NCI-H2196 (cell line): ENCODE measurements at regions not wholly inside any gene's neighbourhood (a gene's known extent, or its start where the extent isn't known, plus 50 kb on each side); places are given as distances from the start of the nearest gene placed in this dataset.
"Not testable (repeated sequence)": the region's sequence is repeated elsewhere in the genome, so short reads cannot be mapped to it uniquely, and the experiment has no call there.

Source experiments
- DNase-seq: peaks from one replicate; lab custom pipeline; 2025; ENCODE audit not compliant: unreplicated experiment; lab: John Stamatoyannopoulos, UW

GRCh38 chr4:52371841-52372240, 287.3 kb downstream of the USP46 start:
- DNase-seq, result no peak

GRCh38 chr4:52372269-52372668, 286.8 kb downstream of the USP46 start:
- DNase-seq, result no peak

GRCh38 chr4:52372747-52373146, 286.4 kb downstream of the USP46 start:
- DNase-seq, result no peak

- DNase-seq, result no peak
Measured at GRCh38 chr4:52373650-52374049, 285.5 kb downstream of the USP46 start.

- DNase-seq, result no peak
Measured at GRCh38 chr4:52374877-52375276, 284.2 kb downstream of the USP46 start.

- DNase-seq, result peak; percentile 46
Measured at GRCh38 chr4:52376132-52376704, 282.9 kb downstream of the USP46 start.

GRCh38 chr4:52377563-52377962, 281.5 kb downstream of the USP46 start:
- no peak for DNase-seq

GRCh38 chr4:52407545-52407944, 251.6 kb downstream of the USP46 start:
- DNase-seq, result no peak

GRCh38 chr4:52408032-52408431, 251.1 kb downstream of the USP46 start:
- no peak for DNase-seq

GRCh38 chr4:52408471-52408870, 250.6 kb downstream of the USP46 start:
- DNase-seq, result no peak

- not testable (repeated sequence) for DNase-seq
Measured at GRCh38 chr4:52409766-52410165, 249.3 kb downstream of the USP46 start.

- no peak for DNase-seq
Measured at GRCh38 chr4:52410971-52411370, 248.1 kb downstream of the USP46 start.

GRCh38 chr4:52420330-52420729, 238.8 kb downstream of the USP46 start:
- DNase-seq, result no peak

- DNase-seq, result no peak
Measured at GRCh38 chr4:52421811-52422213, 237.3 kb downstream of the USP46 start.

- DNase-seq, result no peak
Measured at GRCh38 chr4:52423967-52424366, 235.1 kb downstream of the USP46 start.

- DNase-seq, result no peak
Measured at GRCh38 chr4:52425751-52426326, 233.3 kb downstream of the USP46 start.

GRCh38 chr4:52431410-52431809, 227.7 kb downstream of the USP46 start:
- no peak for DNase-seq

GRCh38 chr4:52431869-52432268, 227.2 kb downstream of the USP46 start:
- no peak for DNase-seq

- not testable (repeated sequence) for DNase-seq
Measured at GRCh38 chr4:52442524-52442923, 216.6 kb downstream of the USP46 start.

GRCh38 chr4:52472444-52472843, 186.7 kb downstream of the USP46 start:
- DNase-seq, result no peak

- DNase-seq, result no peak
Measured at GRCh38 chr4:52477191-52477780, 181.8 kb downstream of the USP46 start.

GRCh38 chr4:52483186-52483890, 175.8 kb downstream of the USP46 start:
- DNase-seq, result no peak
